ENCODE measurements at regions not wholly inside any gene's neighbourhood (a gene's known extent, or its start where the extent isn't known, plus 50 kb on each side); places are given as distances from the start of the nearest gene placed in this dataset.

GRCh38 chr2:128662051-128662471 is 343.4 kb upstream of the HS6ST1 start:
- in situ Hi-C loops (cut with MboI; ENCODE audit: low sequenced_read_pairs in 4 of 4), result no loop called here
- no peaks in the 10 kb centered on the region for H3K4me1 ChIP-seq
- no peak overlapping the region for H3K4me3 ChIP-seq
- intact Hi-C loops (cut with DNase I; ENCODE audit: low total_unique reads), result no loop called here
- H3K27me3 ChIP-seq, result no peaks in the 10 kb centered on the region
- H3K9me3 ChIP-seq, result no peaks in the 10 kb centered on the region
- TF ChIP-seq POLR2A (IDR thresholded peaks at IDR 0.05), result no peak
- TF ChIP-seq, protein P1, sequence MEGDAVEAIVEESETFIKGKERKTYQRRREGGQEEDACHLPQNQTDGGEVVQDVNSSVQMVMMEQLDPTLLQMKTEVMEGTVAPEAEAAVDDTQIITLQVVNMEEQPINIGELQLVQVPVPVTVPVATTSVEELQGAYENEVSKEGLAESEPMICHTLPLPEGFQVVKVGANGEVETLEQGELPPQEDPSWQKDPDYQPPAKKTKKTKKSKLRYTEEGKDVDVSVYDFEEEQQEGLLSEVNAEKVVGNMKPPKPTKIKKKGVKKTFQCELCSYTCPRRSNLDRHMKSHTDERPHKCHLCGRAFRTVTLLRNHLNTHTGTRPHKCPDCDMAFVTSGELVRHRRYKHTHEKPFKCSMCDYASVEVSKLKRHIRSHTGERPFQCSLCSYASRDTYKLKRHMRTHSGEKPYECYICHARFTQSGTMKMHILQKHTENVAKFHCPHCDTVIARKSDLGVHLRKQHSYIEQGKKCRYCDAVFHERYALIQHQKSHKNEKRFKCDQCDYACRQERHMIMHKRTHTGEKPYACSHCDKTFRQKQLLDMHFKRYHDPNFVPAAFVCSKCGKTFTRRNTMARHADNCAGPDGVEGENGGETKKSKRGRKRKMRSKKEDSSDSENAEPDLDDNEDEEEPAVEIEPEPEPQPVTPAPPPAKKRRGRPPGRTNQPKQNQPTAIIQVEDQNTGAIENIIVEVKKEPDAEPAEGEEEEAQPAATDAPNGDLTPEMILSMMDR (IDR thresholded peaks at IDR 0.05 in 4 of 5, conservative IDR thresholded peaks at IDR 0.05 in 1 of 5), result no peak
- H3K27ac ChIP-seq, result no peak overlapping the region
- DNase-seq (no peak), ATAC-seq (no peak)
- no peaks in the 10 kb centered on the region for H3K36me3 ChIP-seq

GRCh38 chr2:128663371-128664050 is 344.8 kb upstream of the HS6ST1 start:
- no peak for ATAC-seq
- H3K27ac ChIP-seq, result no peak overlapping the region
- intact Hi-C loops (cut with DNase I; ENCODE audit: low total_unique reads), result no loop called here
- in situ Hi-C loops (cut with MboI; ENCODE audit: low sequenced_read_pairs in 4 of 4), result no loop called here
- H3K27me3 ChIP-seq, result no peaks in the 10 kb centered on the region
- no peaks in the 10 kb centered on the region for H3K9me3 ChIP-seq
- H3K4me1 ChIP-seq, result no peaks in the 10 kb centered on the region
- no peak overlapping the region for H3K4me3 ChIP-seq
- no peak for DNase-seq
- TF ChIP-seq POLR2A (IDR thresholded peaks at IDR 0.05), result no peak
- TF ChIP-seq, protein P1 (IDR thresholded peaks at IDR 0.05 in 4 of 5, conservative IDR thresholded peaks at IDR 0.05 in 1 of 5), result no peak
- H3K36me3 ChIP-seq, result no peaks in the 10 kb centered on the region

DNA sequence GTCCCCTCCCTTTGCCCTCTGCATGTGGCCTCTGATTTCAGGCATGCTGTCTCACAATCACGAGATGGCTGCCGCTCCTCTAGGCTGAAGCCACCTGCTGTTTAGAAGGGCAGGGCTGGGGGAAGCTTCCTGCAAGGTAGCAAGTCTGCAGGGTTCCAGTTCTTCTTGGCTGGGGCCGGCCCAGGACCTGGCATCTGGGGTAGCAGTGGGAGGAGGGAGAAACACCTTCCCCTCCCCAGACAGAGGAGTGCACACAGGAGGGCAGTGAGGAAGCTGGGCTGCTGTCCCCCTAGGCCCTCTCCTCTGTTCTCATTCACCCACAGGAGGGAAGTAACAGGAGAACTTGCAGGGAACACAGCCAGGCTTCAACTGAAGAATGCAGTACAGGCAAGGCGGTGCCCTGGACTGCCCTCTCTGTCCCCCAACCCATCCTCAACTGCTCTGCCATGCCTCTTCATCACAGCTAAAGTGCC is 345.9 kb upstream of the HS6ST1 start:
- no peaks in the 10 kb centered on the region for H3K4me1 ChIP-seq
- H3K4me3 ChIP-seq, result no peak overlapping the region
- no peak overlapping the region for H3K27ac ChIP-seq
- H3K27me3 ChIP-seq, result no peaks in the 10 kb centered on the region
- in situ Hi-C loops (cut with MboI; ENCODE audit: low sequenced_read_pairs in 4 of 4) (no loop called here), intact Hi-C loops (cut with DNase I; ENCODE audit: low total_unique reads) (no loop called here)
- TF ChIP-seq, protein P1 (IDR thresholded peaks at IDR 0.05 in 4 of 5, conservative IDR thresholded peaks at IDR 0.05 in 1 of 5), result no peak
- no peak for TF ChIP-seq POLR2A (IDR thresholded peaks at IDR 0.05)
- no peak for ATAC-seq
- no peaks in the 10 kb centered on the region for H3K9me3 ChIP-seq
- no peaks in the 10 kb centered on the region for H3K36me3 ChIP-seq
- no peak for DNase-seq

- H3K4me1 ChIP-seq, result no peaks in the 10 kb centered on the region
- intact Hi-C loops (cut with DNase I; ENCODE audit: low total_unique reads) (no loop called here), in situ Hi-C loops (cut with MboI; ENCODE audit: low sequenced_read_pairs in 4 of 4) (no loop called here)
- H3K27me3 ChIP-seq, result no peaks in the 10 kb centered on the region
- no peak overlapping the region for H3K4me3 ChIP-seq
- no peaks in the 10 kb centered on the region for H3K36me3 ChIP-seq
- no peak overlapping the region for H3K27ac ChIP-seq
- TF ChIP-seq, protein P1 (IDR thresholded peaks at IDR 0.05 in 4 of 5, conservative IDR thresholded peaks at IDR 0.05 in 1 of 5), result no peak
- no peak for TF ChIP-seq POLR2A (IDR thresholded peaks at IDR 0.05)
- ATAC-seq (no peak), DNase-seq (no peak)
- H3K9me3 ChIP-seq, result no peaks in the 10 kb centered on the region
Observed at GRCh38 chr2:128665113-128665512, 346.4 kb upstream of the HS6ST1 start.

GRCh38 chr2:128666596-128666995 is 347.9 kb upstream of the HS6ST1 start:
- Histone ChIP-seq H3K27me3 (no peaks in the 10 kb centered on the region), H3K4me3 (no peak overlapping the region), H3K27ac (no peak overlapping the region), H3K36me3 (no peaks in the 10 kb centered on the region), H3K9me3 (no peaks in the 10 kb centered on the region), H3K4me1 (no peaks in the 10 kb centered on the region)
- in situ Hi-C loops (cut with MboI; ENCODE audit: low sequenced_read_pairs in 4 of 4), result no loop called here
- TF ChIP-seq, protein P1 (IDR thresholded peaks at IDR 0.05 in 4 of 5, conservative IDR thresholded peaks at IDR 0.05 in 1 of 5), result no peak
- TF ChIP-seq POLR2A (IDR thresholded peaks at IDR 0.05), result no peak
- no peak for ATAC-seq
- no peak for DNase-seq
- intact Hi-C loops (cut with DNase I; ENCODE audit: low total_unique reads), result no loop called here
